HCT116 (cell line): ENCODE measurements at regions not wholly inside any gene's neighbourhood (a gene's known extent, or its start where the extent isn't known, plus 50 kb on each side); places are given as distances from the start of the nearest gene placed in this dataset.

Source experiments
- ATAC-seq: fragments of 200-7000 bp; cut with Tn5 transposase; 2 replicates; pipeline ENCODE4 v1.9.1; 2020; ENCODE audit warnings: mild to moderate bottlenecking, moderate library complexity
- BruUV-seq: library from RNA; stranded (reverse); fragments of 400-500 nt; replicated peaks from 2 replicates; lab custom pipeline; 2021; lab: Mats Ljungman, UMichigan
- CTCF ChIA-PET: fragments of 300-600 bp; sonication (Branson Sonifier 250); formaldehyde crosslinking; loops from one replicate; lab custom pipeline; 2021; ENCODE audit warnings: antibody characterized with exemption; lab: Charles Lee
- POLR2A ChIA-PET: fragments of 300-600, 350-600 bp; sonication (Branson Sonifier 250); formaldehyde crosslinking; loops from one replicate; lab custom pipeline; 2021; ENCODE audit warnings: antibody characterized with exemption; lab: Charles Lee
- RAD21 ChIA-PET, 2 experiments: fragments of 300-600 bp; sonication (Branson Sonifier 250); formaldehyde crosslinking; loops; one replicate each; lab custom pipeline; 2023; ENCODE audit warnings: low total read pairs in 2 of 2; ENCODE audit not compliant: uncharacterized antibody in 2 of 2, unreplicated experiment in 2 of 2, low non-redundant PET in 1 of 2; lab: Charles Lee
- DNase-seq: peaks from one replicate; pipeline ENCODE4 v3.0.0-alpha.2; 2010; ENCODE audit warnings: low read depth, low spot score
- H2AFZ ChIP-seq: fragments of 200-600 bp; shearing (Covaris generic), sonication (generic); 2 replicates; pipeline ENCODE4 v1.6.1; 2017; ENCODE audit warnings: low read depth, mixed run types, mixed read lengths, antibody characterized with exemption, low read length; ENCODE audit not compliant: poor library complexity, severe bottlenecking
- H3K27ac ChIP-seq: 2 replicates; pipeline ENCODE4 v1.5.1; 2012; ENCODE audit warnings: low read depth, low read length
- H3K27me3 ChIP-seq: fragments of 200-600 bp; sonication (generic); 2 replicates; pipeline ENCODE4 v1.6.1; 2016; ENCODE audit warnings: mixed run types, low read length, mixed read lengths; ENCODE audit not compliant: insufficient read depth
- H3K36me3 ChIP-seq, 2 experiments: fragments of 200-500 bp in 1 of 2; fragments of 200-600 bp in 1 of 2; sonication (Bioruptor generic) in 1 of 2; sonication (generic) in 1 of 2; 2 replicates each; pipeline versions ENCODE4 v1.5.1 to v1.6.1; 2014 to 2016; ENCODE audit warnings: low read length in 2 of 2, inconsistent platforms in 1 of 2, mixed read lengths in 1 of 2, mixed run types in 1 of 2; ENCODE audit not compliant: insufficient read depth in 2 of 2, control insufficient read depth in 1 of 2
- H3K4me1 ChIP-seq, 2 experiments: fragments of 200-600 bp in 1 of 2; sonication (generic) in 1 of 2; 2 replicates each; pipeline versions ENCODE4 v1.5.1 to v1.6.1; 2012 to 2017; ENCODE audit warnings: low read length in 2 of 2, inconsistent platforms in 1 of 2, mild to moderate bottlenecking in 1 of 2, mixed read lengths in 1 of 2, mixed run types in 1 of 2, moderate library complexity in 1 of 2; ENCODE audit not compliant: insufficient read depth in 2 of 2, control insufficient read depth in 1 of 2
- H3K4me2 ChIP-seq: fragments of 200-600 bp; sonication (generic); 2 replicates; pipeline ENCODE4 v1.6.1; 2017; ENCODE audit warnings: mixed run types, low read length, mixed read lengths
- H3K4me3 ChIP-seq, 2 experiments: fragments of 200-600 bp in 1 of 2; sonication (generic) in 1 of 2; replicated peaks in 1 of 2; 2 replicates each; pipeline ENCODE4 v1.5.1; 2011 to 2016; ENCODE audit warnings: low read length in 2 of 2, control low read depth in 1 of 2, low read depth in 1 of 2, mild to moderate bottlenecking in 1 of 2, mixed read lengths in 1 of 2, mixed run types in 1 of 2
- H3K79me2 ChIP-seq: fragments of 200-600 bp; sonication (generic); 2 replicates; pipeline ENCODE4 v1.6.1; 2017; ENCODE audit warnings: mild to moderate bottlenecking, mixed run types, low read length, moderate library complexity, mixed read lengths; ENCODE audit not compliant: insufficient read depth
- H3K9ac ChIP-seq: fragments of 200-600 bp; sonication (generic); 2 replicates; pipeline ENCODE4 v1.6.1; 2016; ENCODE audit warnings: low read length, mixed read lengths
- H3K9me2 ChIP-seq: fragments of 200-600 bp; sonication (generic), shearing (Covaris generic); 2 replicates; pipeline ENCODE4 v1.6.1; 2017; ENCODE audit warnings: mixed run types, mild to moderate bottlenecking, moderate library complexity; ENCODE audit not compliant: insufficient read depth
- H3K9me3 ChIP-seq, 2 experiments: fragments of 200-500 bp in 1 of 2; fragments of 200-600 bp in 1 of 2; sonication (Bioruptor generic) in 1 of 2; sonication (generic) in 1 of 2; 2 replicates each; pipeline ENCODE4 v1.6.1; 2014 to 2017; ENCODE audit warnings: low read length in 2 of 2, mixed read lengths in 2 of 2, inconsistent platforms in 1 of 2, low read depth in 1 of 2, mild to moderate bottlenecking in 1 of 2, mixed run types in 1 of 2, moderate library complexity in 1 of 2; ENCODE audit not compliant: control insufficient read depth in 1 of 2, insufficient read depth in 1 of 2
- H4K20me1 ChIP-seq: fragments of 200-600 bp; sonication (generic), shearing (Covaris generic); 2 replicates; pipeline ENCODE4 v1.6.1; 2017; ENCODE audit warnings: mixed run types, mild to moderate bottlenecking, moderate library complexity; ENCODE audit not compliant: insufficient read depth
- EGR1 ChIP-seq: IDR thresholded peaks from 2 replicates; pipeline ENCODE4 v1.6.1; 2012; ENCODE audit warnings: low read depth
- EZH2 ChIP-seq: fragments of 200-600 bp; sonication (generic); IDR thresholded peaks from 2 replicates; pipeline ENCODE4 v1.6.1; 2017; ENCODE audit warnings: antibody characterized with exemption, mixed run types
- EZH2phosphoT487 ChIP-seq: fragments of 200-600 bp; IDR thresholded peaks from 2 replicates; pipeline ENCODE4 v1.6.1; 2018; ENCODE audit warnings: antibody characterized with exemption, borderline replicate concordance
- FOSL1 ChIP-seq: IDR thresholded peaks from 2 replicates; pipeline ENCODE4 v1.6.1; 2012; ENCODE audit warnings: low read depth
- JUND ChIP-seq: IDR thresholded peaks from 2 replicates; pipeline ENCODE4 v1.6.1; 2012
- POLR2A ChIP-seq: IDR thresholded peaks from 2 replicates; pipeline ENCODE4 v1.7.0; 2011; ENCODE audit warnings: borderline replicate concordance; ENCODE audit not compliant: insufficient read depth, insufficient read length; ENCODE audit errors: extremely low read depth
- RAD21 ChIP-seq: IDR thresholded peaks from 2 replicates; pipeline ENCODE4 v1.6.1; 2012; ENCODE audit warnings: low read depth, mild to moderate bottlenecking
- SIN3A ChIP-seq: IDR thresholded peaks from 2 replicates; pipeline ENCODE4 v1.6.1; 2012; ENCODE audit warnings: low read depth
- SRF ChIP-seq: IDR thresholded peaks from 2 replicates; pipeline ENCODE4 v1.6.1; 2012; ENCODE audit warnings: low read depth
- TCF7L2 ChIP-seq: IDR thresholded peaks from 2 replicates; pipeline ENCODE4 v1.7.0; 2011; ENCODE audit warnings: borderline replicate concordance, inconsistent platforms; ENCODE audit not compliant: insufficient read depth, insufficient read length; ENCODE audit errors: extremely low read depth
- ZNF274 ChIP-seq: fragments of 200-500 bp; sonication (Bioruptor generic); IDR thresholded peaks from 2 replicates; pipeline ENCODE4 v1.6.1; 2014; ENCODE audit warnings: mild to moderate bottlenecking, low read depth, low read length, inconsistent platforms
- intact Hi-C: fragments of 100-400 bp; cut with micrococcal nuclease; formaldehyde crosslinking; loops from 2 replicates; pipeline ENCODE4 v1.10.0; 2022
- TF ChIP-seq, protein P1 (sequence below): IDR thresholded peaks from 2 replicates; pipeline ENCODE4 v1.6.1; 2012
- TF ChIP-seq, protein P2 (sequence below): IDR thresholded peaks from 2 replicates; pipeline ENCODE4 v1.6.1; 2011; ENCODE audit warnings: mild to moderate bottlenecking, low read length, moderate library complexity; ENCODE audit not compliant: insufficient replicate concordance; ENCODE audit errors: extremely low read depth

- intact Hi-C loops = no loop called here
- Histone ChIP-seq H3K9me2 (no peaks in the 10 kb centered on the region), H3K4me3 (no peak overlapping the region), H3K36me3 (no peaks in the 10 kb centered on the region), H3K9ac (no peak overlapping the region), H3K9me3 (no peaks in the 10 kb centered on the region), H3K27ac (no peak overlapping the region), H3K4me1 (no peaks in the 10 kb centered on the region), H2AFZ (no peak overlapping the region), H3K79me2 (no peaks in the 10 kb centered on the region), H4K20me1 (no peaks in the 10 kb centered on the region), H3K4me2 (no peak overlapping the region), H3K27me3 (no peaks in the 10 kb centered on the region)
- ChIA-PET CTCF (no interaction called here), RAD21 (no interaction called here), POLR2A (no interaction called here)
- ATAC-seq = no peak
- no peak for TF ChIP-seq EGR1
- TF ChIP-seq FOSL1 = no peak
- TF ChIP-seq EZH2 = no peak
- no peak for TF ChIP-seq POLR2A
- no peak for TF ChIP-seq JUND
- no peak for TF ChIP-seq RAD21
- TF ChIP-seq, protein P1, sequence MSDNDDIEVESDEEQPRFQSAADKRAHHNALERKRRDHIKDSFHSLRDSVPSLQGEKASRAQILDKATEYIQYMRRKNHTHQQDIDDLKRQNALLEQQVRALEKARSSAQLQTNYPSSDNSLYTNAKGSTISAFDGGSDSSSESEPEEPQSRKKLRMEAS = no peak
- no peak for TF ChIP-seq EZH2phosphoT487
- TF ChIP-seq SIN3A = no peak
- TF ChIP-seq SRF = no peak
- no peak for TF ChIP-seq ZNF274
- no peak for TF ChIP-seq TCF7L2
- no TSS peak for BruUV-seq
- no peak for DNase-seq
Observed at GRCh38 chr12:90074086-90074485, 365.4 kb upstream of the ATP2B1 start.

- BruUV-seq = no TSS peak
- H3K27ac ChIP-seq = no peak overlapping the region
- no peaks in the 10 kb centered on the region for H4K20me1 ChIP-seq
- no peaks in the 10 kb centered on the region for H3K9me3 ChIP-seq
- intact Hi-C loops = no loop called here
- H3K4me1 ChIP-seq = no peaks in the 10 kb centered on the region
- CTCF ChIA-PET = no interaction called here
- no peak overlapping the region for H3K9ac ChIP-seq
- no peak overlapping the region for H3K4me2 ChIP-seq
- no peaks in the 10 kb centered on the region for H3K27me3 ChIP-seq
- ATAC-seq = no peak
- H3K36me3 ChIP-seq = no peaks in the 10 kb centered on the region
- RAD21 ChIA-PET = no interaction called here
- DNase-seq = no peak
- TF ChIP-seq SRF = no peak
- TF ChIP-seq, protein P2, sequence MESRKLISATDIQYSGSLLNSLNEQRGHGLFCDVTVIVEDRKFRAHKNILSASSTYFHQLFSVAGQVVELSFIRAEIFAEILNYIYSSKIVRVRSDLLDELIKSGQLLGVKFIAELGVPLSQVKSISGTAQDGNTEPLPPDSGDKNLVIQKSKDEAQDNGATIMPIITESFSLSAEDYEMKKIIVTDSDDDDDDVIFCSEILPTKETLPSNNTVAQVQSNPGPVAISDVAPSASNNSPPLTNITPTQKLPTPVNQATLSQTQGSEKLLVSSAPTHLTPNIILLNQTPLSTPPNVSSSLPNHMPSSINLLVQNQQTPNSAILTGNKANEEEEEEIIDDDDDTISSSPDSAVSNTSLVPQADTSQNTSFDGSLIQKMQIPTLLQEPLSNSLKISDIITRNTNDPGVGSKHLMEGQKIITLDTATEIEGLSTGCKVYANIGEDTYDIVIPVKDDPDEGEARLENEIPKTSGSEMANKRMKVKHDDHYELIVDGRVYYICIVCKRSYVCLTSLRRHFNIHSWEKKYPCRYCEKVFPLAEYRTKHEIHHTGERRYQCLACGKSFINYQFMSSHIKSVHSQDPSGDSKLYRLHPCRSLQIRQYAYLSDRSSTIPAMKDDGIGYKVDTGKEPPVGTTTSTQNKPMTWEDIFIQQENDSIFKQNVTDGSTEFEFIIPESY = no peak
- H3K79me2 ChIP-seq = no peaks in the 10 kb centered on the region
- no peaks in the 10 kb centered on the region for H3K9me2 ChIP-seq
- H3K4me3 ChIP-seq = no peak overlapping the region
- H2AFZ ChIP-seq = no peak overlapping the region
- POLR2A ChIA-PET = no interaction called here
Observed at GRCh38 chr12:90071996-90072395, 363.4 kb upstream of the ATP2B1 start.
